ENCODE measurements at regions not wholly inside any gene's neighbourhood (a gene's known extent, or its start where the extent isn't known, plus 50 kb on each side); places are given as distances from the start of the nearest gene placed in this dataset.

DNA sequence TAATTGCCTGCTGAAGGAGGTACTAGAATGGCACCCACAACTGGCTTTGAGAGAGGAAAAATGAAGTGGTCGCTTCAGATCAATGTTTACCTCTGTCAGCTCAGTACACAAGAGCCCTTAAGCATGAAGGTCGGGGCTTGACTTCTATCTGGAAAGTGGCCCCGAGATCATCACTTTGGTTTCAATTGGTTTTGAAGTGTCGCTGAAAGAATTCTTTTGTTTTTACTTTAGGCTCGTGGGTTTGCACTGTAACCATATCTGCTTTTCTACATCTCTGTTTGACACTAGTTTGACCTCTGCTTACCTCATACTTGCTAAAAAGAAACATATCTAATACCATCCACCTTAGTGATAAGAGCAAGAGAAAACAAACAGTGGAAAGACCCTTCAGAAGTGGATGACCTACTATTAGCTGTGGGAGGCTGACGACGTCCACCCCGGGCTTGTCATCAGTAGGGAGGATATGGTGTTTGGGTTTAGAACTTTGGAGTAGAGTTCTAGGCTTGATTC, 361.8 kb downstream of the GATA3 start:
- DNase-seq (ENCODE audit: low read depth in 1 of 2, low spot score in 1 of 2) = no peak

DNA sequence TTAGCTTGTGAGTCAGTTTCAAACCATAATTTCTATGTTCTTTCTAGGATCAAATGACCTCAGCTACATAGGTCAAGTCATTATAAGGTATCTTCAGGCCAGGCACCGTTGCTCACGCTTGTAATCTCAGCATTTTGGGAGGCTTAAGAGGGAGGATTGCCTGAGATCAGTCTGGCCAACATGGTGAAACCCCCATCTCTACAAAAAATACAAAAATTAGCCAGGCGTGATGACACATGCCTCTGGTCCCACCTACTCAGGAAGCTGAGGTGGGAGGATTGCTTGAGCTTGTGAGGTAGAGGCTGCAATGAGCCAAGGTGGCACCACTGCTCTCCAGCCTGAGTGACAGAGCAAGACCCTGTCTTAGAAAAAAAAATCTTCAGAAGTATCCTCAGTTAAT, 362.3 kb downstream of the GATA3 start:
- DNase-seq (ENCODE audit: low read depth in 1 of 2, low spot score in 1 of 2) = no peak

DNA sequence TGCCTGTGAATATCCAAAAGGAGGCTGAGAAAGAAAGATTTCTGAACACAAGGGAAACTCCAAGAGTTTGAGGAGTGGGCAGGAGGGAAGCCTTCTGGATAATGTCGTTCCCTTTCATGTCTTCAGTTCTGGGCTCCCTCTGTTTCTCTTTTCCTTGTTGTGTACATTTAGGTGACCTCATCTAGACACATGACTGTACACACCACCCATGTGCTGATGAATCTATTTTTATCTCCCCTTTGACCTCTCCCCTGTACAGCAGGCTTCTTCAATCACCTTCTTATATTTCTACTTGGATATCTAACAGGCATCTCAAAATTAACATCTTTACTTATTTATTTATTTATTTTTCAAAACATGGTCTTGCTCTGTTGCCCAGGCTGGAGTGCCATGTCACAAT, 363.1 kb downstream of the GATA3 start:
- DNase-seq (ENCODE audit: low read depth in 1 of 2, low spot score in 1 of 2) = no peak

DNA sequence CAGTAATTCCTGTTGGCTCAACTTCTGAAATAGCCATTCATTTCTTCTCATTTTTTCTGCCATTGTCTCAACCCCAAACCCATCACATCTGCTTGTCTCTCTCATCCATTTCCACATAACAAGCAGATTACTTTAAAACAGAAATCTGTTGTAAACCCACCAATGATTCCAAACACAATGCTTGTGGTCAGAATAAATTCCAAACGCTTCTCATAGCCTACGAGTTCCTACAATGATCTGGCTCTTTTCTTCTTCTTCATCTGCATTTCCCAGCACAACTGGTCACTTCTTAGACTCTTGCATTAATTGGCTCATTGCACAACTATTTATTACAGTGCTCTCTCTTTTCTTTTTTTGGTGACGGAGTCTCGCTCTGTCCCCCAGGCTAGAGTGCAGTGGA, 364.1 kb downstream of the GATA3 start:
- no peak for DNase-seq (ENCODE audit: low read depth in 1 of 2, low spot score in 1 of 2)

DNA sequence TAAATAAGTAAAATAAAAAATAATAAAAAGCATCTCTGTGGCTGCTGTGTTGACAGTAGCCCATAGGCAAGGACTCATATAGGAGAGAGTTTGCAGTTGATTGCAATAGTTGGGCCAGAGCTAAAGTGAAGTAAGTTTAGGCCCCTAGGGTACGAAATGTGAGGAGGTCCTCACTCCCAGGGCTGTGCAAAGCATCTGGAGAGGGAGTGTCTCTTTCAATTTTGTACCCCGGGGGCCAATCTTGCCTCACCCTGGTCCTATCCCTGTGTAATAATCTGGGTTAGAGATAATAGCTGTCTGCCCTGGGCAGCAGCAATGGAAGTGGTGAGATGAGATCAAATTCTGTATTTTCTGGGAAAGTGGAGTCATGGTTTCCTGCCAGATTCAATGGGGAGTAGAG, 365.7 kb downstream of the GATA3 start:
- no peak for DNase-seq (ENCODE audit: low read depth in 1 of 2, low spot score in 1 of 2)

DNA sequence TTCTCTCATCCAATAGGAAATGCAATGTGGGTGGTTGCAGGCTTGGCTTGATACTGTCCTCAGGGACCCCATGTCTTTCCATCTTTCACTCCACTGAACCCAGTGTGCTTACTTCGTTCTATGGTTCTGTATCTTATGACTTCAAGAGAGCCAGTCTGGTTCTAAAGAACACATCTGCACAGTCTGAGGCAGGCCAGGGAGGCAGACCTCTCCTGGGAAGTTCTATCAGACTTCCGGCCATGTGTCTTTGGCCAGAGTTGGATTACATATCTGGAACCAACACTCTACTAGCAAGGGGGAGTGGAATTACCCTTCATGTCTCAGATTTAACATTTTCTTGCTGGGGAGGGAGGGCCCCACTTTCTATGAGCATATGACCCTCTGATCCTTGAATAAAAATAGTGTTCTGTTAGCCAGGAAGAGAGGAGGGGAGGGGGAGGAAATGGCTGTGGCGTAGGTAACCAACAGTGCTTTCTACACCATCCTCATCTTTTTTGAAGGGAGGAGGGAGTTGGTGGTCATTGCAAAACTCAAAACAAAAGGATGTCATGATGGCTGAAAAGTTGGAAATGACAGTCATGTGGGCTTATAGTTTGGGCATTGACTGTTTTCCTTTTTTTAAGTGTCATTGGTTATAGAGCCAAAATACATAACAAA, 370.2 kb downstream of the GATA3 start:
- no peak for DNase-seq (ENCODE audit: low read depth in 1 of 2, low spot score in 1 of 2)

DNA sequence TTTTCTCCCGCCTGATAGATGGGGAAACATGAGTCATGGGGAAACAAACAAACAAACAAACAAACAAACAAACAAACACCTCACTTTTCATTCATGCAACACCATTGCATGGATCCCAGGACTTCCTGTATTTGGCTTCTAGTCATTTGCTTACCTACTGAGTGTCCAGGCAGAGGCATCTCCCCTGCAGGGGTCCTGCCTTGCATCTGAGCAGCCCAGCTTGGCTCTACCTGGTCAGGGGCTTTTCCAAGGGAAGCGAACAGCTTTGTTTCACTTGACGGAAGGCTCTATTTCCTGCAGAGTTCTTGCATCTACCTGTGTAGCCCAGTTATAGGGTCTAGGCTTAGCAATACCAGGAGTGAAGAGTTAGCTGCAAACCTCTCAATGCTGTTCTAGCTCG, 374.2 kb downstream of the GATA3 start:
- no peak for DNase-seq (ENCODE audit: low read depth in 1 of 2, low spot score in 1 of 2)

DNA sequence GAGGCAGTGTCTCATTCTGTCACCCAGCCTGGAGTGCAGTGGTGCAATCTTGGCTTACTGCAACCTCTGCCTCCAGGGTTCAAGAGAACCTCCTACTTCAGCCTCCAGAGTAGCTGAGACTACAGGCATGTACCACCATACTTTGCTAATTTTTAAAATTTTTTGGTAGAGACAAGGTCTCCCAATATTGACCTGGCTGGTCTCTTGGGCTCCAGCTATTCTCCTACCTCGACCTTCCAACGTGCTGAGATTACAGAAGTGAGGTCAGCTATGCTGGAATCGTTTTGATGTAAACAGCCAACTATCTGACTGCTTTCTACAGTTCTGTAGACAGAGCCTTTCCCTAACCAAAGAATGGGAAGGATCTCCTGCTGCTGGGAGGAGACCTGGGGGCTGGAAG, 375.8 kb downstream of the GATA3 start:
- DNase-seq (ENCODE audit: low read depth in 1 of 2, low spot score in 1 of 2) = no peak

DNA sequence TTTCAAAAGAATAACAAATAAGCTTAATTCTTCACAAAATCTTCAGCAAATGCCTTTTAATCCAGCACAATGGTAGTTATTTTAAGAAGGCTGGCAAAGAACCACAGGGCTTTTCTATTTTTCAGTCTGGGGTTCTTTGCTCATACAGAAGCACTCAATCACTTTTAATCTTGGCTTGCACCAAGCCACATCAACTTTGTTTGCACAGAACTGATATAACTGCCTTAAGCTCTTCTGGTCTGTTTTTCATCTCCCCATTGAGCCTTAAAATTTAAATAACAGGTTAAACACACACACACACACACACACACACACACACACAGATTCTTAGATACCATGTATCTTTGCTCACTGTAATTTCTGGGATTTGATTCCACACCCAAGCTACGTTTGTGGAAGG, 377.0 kb downstream of the GATA3 start:
- no peak for DNase-seq (ENCODE audit: low read depth in 1 of 2, low spot score in 1 of 2)

DNA sequence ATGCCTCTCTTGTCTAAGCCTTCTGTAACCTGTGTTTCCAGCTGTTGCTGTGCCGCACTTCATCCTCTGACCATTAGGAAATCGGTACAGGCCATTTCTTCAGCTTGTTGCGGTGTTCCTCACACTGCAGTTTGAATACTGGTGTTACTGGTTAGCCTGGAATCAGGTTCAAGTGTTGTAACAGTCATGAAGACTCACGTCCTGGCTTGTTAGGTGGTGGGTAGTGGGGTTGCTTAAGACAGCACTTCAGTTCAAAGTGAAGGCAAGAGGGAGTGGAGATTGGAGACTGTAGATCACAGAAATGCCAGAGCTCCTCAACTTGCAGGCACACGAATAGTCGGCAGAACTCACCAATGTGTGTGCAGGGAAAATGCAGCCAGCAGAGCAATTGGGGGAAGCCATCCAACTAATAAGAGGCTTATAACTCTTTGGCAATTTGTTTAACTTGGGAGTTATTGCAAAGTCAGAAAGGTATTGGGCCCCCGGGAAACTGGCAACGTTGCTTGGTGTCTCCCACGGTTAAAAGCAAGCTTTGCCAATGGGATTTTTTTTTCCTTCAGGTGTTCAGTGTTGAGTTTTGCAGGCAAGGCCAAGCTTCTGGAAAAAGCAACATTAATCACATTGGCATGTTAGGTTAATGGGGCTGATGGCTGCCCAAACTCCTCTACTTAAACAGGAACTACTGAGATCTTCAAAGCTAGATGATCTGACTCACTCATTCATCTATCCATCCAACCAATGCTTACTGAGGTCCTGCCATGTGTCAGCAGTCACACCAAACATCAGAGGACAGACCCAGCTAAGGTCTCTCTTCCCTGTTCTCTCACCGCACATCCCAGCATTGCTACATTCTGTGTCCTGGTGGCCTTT, 380.9 kb downstream of the GATA3 start:
- DNase-seq (ENCODE audit: low read depth in 1 of 2, low spot score in 1 of 2) = no peak

DNA sequence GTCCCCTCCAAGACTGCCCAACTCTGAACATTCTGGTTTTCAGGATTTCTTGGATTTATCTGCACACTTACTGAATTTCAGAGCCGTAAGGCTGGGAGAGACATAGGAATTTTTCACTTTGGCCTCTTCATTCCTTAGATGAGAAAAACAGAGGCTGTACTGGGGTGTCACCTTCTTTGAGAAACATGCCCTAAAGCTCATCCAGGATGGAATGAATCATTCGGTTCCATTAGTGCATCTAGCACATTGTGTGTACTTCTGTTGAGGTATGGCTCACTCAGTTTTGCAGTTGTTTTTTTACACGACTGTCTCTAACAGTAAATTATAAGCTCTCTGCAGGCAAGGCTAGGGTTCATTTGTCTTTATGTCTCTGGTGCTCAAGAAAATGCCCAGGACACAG, 383.4 kb downstream of the GATA3 start:
- no peak for DNase-seq (ENCODE audit: low read depth in 1 of 2, low spot score in 1 of 2)

DNA sequence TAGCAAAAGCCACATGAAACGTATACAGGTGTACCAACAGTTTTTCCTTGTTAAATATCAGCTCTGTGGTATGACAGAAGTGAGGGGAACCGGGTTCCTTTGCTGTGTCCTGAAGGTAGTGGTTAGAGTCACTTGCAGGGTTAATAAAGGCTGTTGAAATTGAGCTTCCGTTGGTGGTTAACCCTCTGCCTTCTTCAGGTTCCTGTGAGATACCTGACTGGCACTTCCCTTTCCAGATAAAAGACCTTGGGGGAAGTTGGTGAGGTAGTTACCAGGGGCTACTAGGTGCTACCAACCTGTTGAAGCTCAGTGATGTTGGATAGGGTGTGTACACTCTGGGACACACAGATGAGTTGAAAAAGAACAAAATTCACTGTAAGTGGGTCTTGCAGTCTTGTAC, 384.1 kb downstream of the GATA3 start:
- DNase-seq (ENCODE audit: low read depth in 1 of 2, low spot score in 1 of 2) = no peak

DNA sequence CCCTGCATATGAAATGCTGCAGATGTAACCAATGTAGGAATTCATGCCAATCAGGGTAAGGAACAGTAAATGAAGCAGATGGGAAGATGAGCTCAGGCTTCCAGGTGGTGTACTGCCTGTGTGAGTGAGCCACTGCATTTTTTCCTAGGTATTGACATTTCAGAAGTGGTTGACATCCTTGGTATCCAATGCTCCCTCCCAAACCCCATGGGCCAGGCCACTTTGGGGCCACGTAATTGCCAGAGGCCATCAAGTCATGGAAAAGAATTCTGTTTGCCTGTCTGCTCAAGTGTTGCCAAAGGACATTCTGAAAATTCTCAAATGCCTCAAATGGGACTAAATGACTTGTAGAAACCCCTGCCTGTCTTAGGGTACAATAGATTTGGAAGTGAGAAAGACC, 384.6 kb downstream of the GATA3 start:
- DNase-seq (ENCODE audit: low read depth in 1 of 2, low spot score in 1 of 2) = no peak

DNA sequence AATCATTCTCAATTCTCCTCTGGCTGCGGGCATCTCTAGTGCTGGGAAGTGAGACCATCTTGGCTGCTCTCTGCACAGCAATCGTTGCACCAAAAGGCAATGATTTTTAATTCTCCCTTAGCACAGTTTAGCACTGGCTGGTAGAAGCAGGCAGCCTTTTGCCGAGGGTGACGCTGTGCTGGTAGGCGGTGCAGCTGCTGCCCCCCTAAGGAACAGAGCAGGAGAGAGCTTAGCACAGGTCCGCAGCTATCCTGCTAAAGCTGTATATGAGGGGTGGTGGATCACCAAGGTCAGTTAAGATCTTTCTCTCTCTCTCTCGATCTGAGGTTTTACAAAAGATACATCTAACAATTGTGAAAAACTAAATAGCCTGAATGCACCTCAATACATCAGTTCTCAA, 390.1 kb downstream of the GATA3 start:
- no peak for DNase-seq (ENCODE audit: low read depth in 1 of 2, low spot score in 1 of 2)

DNA sequence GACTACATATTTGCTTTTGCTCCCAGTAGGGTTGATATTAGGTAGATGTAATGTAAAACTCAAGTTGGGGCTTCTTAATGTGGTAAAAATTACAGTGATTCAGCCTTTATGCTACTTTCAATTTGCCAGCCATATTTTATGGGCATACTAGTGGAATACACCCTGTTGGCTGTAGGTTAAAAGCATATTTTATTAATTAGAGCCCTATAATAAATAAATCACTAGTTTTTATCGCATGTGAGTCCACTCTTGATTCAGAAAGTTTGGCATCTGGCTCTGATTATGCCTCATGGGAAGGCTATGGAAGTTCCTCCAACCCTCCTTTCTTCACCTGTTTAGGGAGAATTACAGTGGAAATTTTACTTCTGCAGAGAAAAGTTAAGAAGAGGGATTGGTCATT, 390.9 kb downstream of the GATA3 start:
- DNase-seq (ENCODE audit: low read depth in 1 of 2, low spot score in 1 of 2) = no peak

DNA sequence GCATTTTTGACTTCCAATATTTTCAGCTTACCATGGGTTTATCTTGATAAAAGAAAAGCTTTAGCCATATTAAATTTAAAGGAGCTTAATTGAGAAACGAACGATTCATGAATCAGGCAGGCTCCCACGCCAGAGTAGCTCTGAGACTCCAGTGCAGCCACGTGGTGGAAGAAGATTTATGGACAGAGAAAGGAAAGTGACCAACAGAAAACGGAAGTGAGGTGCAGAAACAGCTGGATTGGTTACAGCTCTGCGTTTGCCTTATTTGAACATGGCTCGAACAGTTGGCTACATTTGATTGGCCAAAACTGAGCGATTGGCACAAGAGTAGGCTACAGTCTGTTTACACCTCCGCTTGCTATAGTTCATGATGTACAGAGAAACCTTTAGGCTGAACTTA, 395.4 kb downstream of the GATA3 start:
- DNase-seq (ENCODE audit: low read depth in 1 of 2, low spot score in 1 of 2) = no peak

DNA sequence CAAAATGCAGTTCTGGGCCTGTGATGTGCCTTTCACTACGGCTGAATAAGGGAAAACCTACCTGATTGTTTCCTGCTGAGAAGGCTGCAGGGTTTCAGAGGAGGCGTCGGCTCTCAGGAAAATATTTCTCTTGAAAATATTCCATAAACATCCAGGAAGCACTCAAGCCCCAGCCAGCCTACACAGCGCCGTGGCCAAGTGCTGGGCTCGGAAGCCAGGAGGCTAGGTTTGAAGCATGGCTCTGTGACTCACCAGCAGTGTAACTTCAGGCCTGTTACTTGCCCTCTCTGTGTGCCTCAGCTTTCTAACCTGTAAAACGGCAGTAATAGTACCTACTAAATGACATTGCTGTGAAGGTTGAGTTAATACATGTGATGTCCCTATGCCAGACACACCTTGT, 399.1 kb downstream of the GATA3 start:
- DNase-seq (ENCODE audit: low read depth in 1 of 2, low spot score in 1 of 2) = no peak

DNA sequence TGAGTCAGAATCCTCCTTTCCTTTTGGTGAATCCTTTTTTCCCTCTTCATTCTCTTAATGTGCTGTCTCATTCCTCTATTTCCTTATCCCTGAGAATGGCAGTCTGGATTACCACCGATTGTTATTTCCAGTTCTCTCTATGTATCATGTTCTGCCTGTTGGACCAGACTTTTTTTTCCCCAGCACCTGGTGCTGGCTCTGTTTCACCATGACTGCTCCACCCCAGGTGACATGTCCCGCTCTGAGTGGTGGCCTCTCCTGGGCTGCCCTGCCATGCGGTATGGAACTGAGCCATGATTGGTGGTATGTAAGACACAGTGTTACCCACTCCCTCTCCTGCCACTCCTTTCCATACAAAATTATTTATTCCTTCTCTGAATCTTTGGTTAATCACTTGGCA, 399.9 kb downstream of the GATA3 start:
- no peak for DNase-seq (ENCODE audit: low read depth in 1 of 2, low spot score in 1 of 2)

DNA sequence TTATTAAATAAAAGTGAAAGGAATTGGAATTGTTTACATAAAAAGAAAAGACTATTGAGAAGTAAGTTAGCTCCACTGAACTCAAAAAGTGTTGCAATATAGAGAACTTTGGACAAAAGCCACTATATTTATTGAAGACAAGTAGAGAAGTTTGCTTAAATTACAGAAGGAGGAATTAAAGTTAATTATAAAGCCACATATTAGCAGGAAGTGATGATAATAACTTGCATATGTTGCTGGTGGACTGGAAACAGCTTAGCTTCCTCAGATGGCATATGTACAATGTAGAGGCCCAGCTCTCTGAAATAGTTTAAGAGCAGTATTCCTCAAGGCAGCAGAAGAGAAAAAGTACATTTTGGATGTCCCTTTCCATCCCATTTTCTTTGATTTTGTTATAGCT, 400.7 kb downstream of the GATA3 start:
- no peak for DNase-seq (ENCODE audit: low read depth in 1 of 2, low spot score in 1 of 2)

DNA sequence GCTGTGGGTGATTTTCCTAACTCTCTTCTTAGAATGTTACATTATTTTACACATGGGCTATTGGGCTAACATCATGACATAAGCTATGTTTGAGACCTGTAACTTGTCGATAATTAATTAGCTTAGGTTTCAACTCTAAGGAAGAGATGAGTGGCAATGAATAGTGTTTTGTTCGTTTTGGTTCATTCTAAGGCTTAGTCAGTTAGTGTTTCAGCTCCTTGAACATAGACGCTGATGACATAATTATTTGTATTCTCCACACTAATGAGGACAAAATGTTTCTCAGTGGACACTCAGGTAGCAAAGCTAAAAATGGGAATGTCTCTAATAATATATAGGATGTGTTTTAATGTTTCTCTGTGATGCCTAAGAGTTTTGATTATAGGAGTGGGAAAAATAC, 401.9 kb downstream of the GATA3 start:
- DNase-seq (ENCODE audit: low read depth in 1 of 2, low spot score in 1 of 2) = no peak

DNA sequence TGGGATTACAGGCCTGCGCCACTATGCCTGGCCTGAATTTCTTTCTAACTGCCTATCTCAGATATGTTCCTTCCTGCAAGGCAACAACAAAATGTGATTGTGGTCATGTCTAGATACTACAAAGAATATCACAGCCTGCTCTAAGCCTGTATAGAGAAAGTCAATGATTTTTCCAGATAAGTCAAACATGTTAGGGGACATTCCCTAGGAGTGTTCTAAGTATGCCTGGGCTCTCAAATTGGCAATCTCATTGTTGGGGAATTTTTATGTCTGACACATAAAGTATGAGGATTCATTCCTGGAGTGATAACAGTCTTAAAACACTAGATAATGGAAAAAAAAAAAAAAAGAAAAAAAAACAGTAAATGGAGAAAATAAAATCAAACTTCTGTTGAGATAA, 406.1 kb downstream of the GATA3 start:
- DNase-seq (ENCODE audit: low read depth in 1 of 2, low spot score in 1 of 2) = no peak

DNA sequence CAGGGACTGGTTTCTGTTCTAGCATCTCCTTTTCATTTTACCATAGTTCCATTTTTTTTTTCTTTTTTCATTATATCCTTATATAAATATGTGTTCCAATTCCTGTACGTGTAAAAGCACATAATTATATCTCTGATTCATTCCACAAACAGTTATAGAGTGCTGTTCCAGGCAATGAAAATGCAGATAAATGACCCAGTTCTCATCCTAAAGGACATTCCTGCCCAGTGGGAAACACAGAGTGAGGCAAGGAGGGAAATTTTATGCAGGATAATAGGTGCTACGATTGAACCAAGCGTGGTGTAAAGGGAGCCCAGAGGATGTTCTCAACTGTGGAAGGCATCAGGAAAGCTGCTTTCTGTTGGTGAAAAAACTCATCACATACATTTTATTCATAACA, 408.1 kb downstream of the GATA3 start:
- no peak for DNase-seq (ENCODE audit: low read depth in 1 of 2, low spot score in 1 of 2)

DNA sequence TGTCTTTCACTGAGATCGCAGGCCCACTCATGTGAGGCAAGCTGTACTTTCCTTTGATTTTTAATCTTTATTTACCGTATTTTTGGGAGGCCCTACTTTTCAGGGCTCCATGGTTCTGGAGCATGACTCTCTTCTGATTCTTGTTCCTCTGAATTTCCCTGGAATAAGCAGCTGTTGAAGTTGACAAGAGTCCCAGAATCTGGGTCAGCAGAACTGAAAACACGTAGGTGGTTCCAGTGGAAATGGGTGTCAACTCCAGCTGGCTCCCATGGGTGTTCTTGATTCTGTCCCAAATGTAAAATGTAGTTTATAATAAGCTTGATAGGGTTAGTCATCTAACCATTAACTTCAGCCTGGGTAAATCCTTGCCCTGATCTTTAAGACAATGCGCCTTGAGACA, 409.4 kb downstream of the GATA3 start:
- no peak for DNase-seq (ENCODE audit: low read depth in 1 of 2, low spot score in 1 of 2)

Data from activated T-helper 1 cell treated with anti-CD3 and anti-CD28 coated beads, Interleukin-2, amount 50 U/mL, for 16 hours (primary cell).